DMS153 treated with DMSO at 0.1 percent for 48 hours (cell line): ENCODE measurements at regions not wholly inside any gene's neighbourhood (a gene's known extent, or its start where the extent isn't known, plus 50 kb on each side); places are given as distances from the start of the nearest gene placed in this dataset.

Experiments
- DNase-seq: peaks from one replicate; lab custom pipeline; 2025; ENCODE audit not compliant: unreplicated experiment; lab: John Stamatoyannopoulos, UW

- DNase-seq = no peak
These were observed 52.8 kb upstream of the VWDE start for GRCh38 chr7:12456506-12456905.

- peak; percentile 58 for DNase-seq
These were observed 55.0 kb upstream of the VWDE start for GRCh38 chr7:12458520-12459131.

- no peak for DNase-seq
These were observed 64.2 kb upstream of the VWDE start for GRCh38 chr7:12467837-12468236.

GRCh38 chr7:12469568-12469967 lies 65.9 kb upstream of the VWDE start:
- DNase-seq = no peak

- no peak for DNase-seq
These were observed 67.3 kb upstream of the VWDE start for GRCh38 chr7:12470930-12471329.

GRCh38 chr7:12474035-12474434 lies 70.4 kb upstream of the VWDE start:
- DNase-seq = no peak

- no peak for DNase-seq
These were observed 71.8 kb upstream of the VWDE start for GRCh38 chr7:12475362-12476063.

- no peak for DNase-seq
These were observed 74.0 kb upstream of the VWDE start for GRCh38 chr7:12477620-12478019.

- no peak for DNase-seq
These were observed 78.1 kb upstream of the VWDE start for GRCh38 chr7:12481722-12482121.

GRCh38 chr7:12485845-12486244 lies 82.2 kb upstream of the VWDE start:
- no peak for DNase-seq

- DNase-seq = no peak
These were observed 82.2 kb upstream of the SCIN start for GRCh38 chr7:12488341-12488740.

GRCh38 chr7:12490107-12490688 lies 80.3 kb upstream of the SCIN start:
- peak; percentile 72 for DNase-seq

GRCh38 chr7:12490940-12491339 lies 79.6 kb upstream of the SCIN start:
- DNase-seq = no peak

GRCh38 chr7:12491526-12491925 lies 79.0 kb upstream of the SCIN start:
- DNase-seq = no peak

- no peak for DNase-seq
These were observed 77.1 kb upstream of the SCIN start for GRCh38 chr7:12493407-12493806.

GRCh38 chr7:12493863-12494686 lies 76.4 kb upstream of the SCIN start:
- no peak for DNase-seq

GRCh38 chr7:12494687-12495024 lies 75.9 kb upstream of the SCIN start:
- no peak for DNase-seq

GRCh38 chr7:12496901-12497674 lies 73.4 kb upstream of the SCIN start:
- peak; percentile 77 for DNase-seq

- no peak for DNase-seq
These were observed 66.4 kb upstream of the SCIN start for GRCh38 chr7:12504149-12504548.

GRCh38 chr7:12508005-12508404 lies 62.5 kb upstream of the SCIN start:
- no peak for DNase-seq

GRCh38 chr7:12508554-12508953 lies 62.0 kb upstream of the SCIN start:
- no peak for DNase-seq
